Hepatocyte (in vitro differentiated cells): ENCODE measurements at regions not wholly inside any gene's neighbourhood (a gene's known extent, or its start where the extent isn't known, plus 50 kb on each side); places are given as distances from the start of the nearest gene placed in this dataset.

Experiments
- DNase-seq: peaks from one replicate; pipeline ENCODE4 v3.0.0-alpha.2; 2016; ENCODE audit warnings: low spot score
- H2AFZ ChIP-seq: fragments of 200-600 bp; sonication (generic); 2 replicates; pipeline ENCODE4 v1.6.0; 2016; ENCODE audit warnings: antibody characterized with exemption, mild to moderate bottlenecking
- H3K27ac ChIP-seq: fragments of 200-600 bp; sonication (generic); 2 replicates; pipeline ENCODE4 v1.5.1; 2016; ENCODE audit warnings: mild to moderate bottlenecking
- H3K27me3 ChIP-seq: fragments of 200-600 bp; sonication (generic); 2 replicates; pipeline ENCODE4 v1.6.1; 2016
- H3K36me3 ChIP-seq: fragments of 200-600 bp; sonication (generic); replicated peaks from 2 replicates; pipeline ENCODE4 v1.5.1; 2016; ENCODE audit warnings: low read depth; ENCODE audit not compliant: insufficient read depth
- H3K4me1 ChIP-seq: fragments of 200-600 bp; sonication (generic); 2 replicates; pipeline ENCODE4 v1.5.1; 2016; ENCODE audit warnings: mild to moderate bottlenecking, moderate library complexity; ENCODE audit not compliant: insufficient read depth
- H3K4me2 ChIP-seq: fragments of 200-600 bp; sonication (generic); 2 replicates; pipeline ENCODE4 v1.6.0; 2016
- H3K4me3 ChIP-seq: fragments of 200-600 bp; sonication (generic); 2 replicates; pipeline ENCODE4 v1.5.1; 2016; ENCODE audit warnings: mild to moderate bottlenecking
- H3K79me2 ChIP-seq: fragments of 200-600 bp; sonication (generic); 2 replicates; pipeline ENCODE4 v1.6.0; 2017; ENCODE audit warnings: mild to moderate bottlenecking
- H3K9me2 ChIP-seq: fragments of 200-600 bp; sonication (generic); replicated peaks from 2 replicates; pipeline ENCODE4 v1.6.0; 2017; ENCODE audit warnings: mild to moderate bottlenecking; ENCODE audit not compliant: insufficient read depth
- H3K9me3 ChIP-seq: fragments of 200-600 bp; sonication (generic); 2 replicates; pipeline ENCODE4 v1.5.1; 2016; ENCODE audit warnings: low read depth, mild to moderate bottlenecking
- H4K20me1 ChIP-seq: fragments of 200-600 bp; sonication (generic); 2 replicates; pipeline ENCODE4 v1.6.0; 2016; ENCODE audit warnings: mild to moderate bottlenecking; ENCODE audit not compliant: insufficient read depth, poor library complexity, severe bottlenecking
- CTCF ChIP-seq: fragments of 200-600 bp; sonication (generic); IDR thresholded peaks from 2 replicates; pipeline ENCODE4 v1.5.1; 2016; ENCODE audit warnings: antibody characterized with exemption, mild to moderate bottlenecking; ENCODE audit not compliant: poor library complexity
- EZH2 ChIP-seq: fragments of 200-600 bp; sonication (generic); IDR thresholded peaks from 2 replicates; pipeline ENCODE4 v1.6.1; 2016; ENCODE audit warnings: antibody characterized with exemption, mild to moderate bottlenecking, borderline replicate concordance
- EZH2phosphoT487 ChIP-seq: fragments of 200-600 bp; sonication (generic); IDR thresholded peaks from one replicate; pipeline ENCODE4 v1.6.1; 2018; ENCODE audit warnings: antibody characterized with exemption, mild to moderate bottlenecking, low read depth, moderate library complexity; ENCODE audit not compliant: unreplicated experiment, severe bottlenecking
- WGBS: methylation state at CpG from one replicate; pipeline ENCODE4 v1.1.6; 2016; ENCODE audit warnings: low lambda C conversion rate; ENCODE audit errors: missing lambda C conversion rate; 5-methylcytosine and 5-hydroxymethylcytosine counted together

- no peak overlapping the region for H3K27ac ChIP-seq
- H3K9me2 ChIP-seq = no peaks in the 10 kb centered on the region
- 91% methylated on average over 1 of the region's 1 CpG for WGBS
- no peak overlapping the region for H3K4me2 ChIP-seq
- no peaks in the 10 kb centered on the region for H3K79me2 ChIP-seq
- no peak overlapping the region for H2AFZ ChIP-seq
- H4K20me1 ChIP-seq = no peaks in the 10 kb centered on the region
- no peak for DNase-seq
- no peaks in the 10 kb centered on the region for H3K4me1 ChIP-seq
- H3K27me3 ChIP-seq = no peaks in the 10 kb centered on the region
- H3K4me3 ChIP-seq = no peak overlapping the region
- no peaks in the 10 kb centered on the region for H3K9me3 ChIP-seq
- no peaks in the 10 kb centered on the region for H3K36me3 ChIP-seq
- TF ChIP-seq EZH2 = no peak
- no peak for TF ChIP-seq CTCF
- TF ChIP-seq EZH2phosphoT487 = no peak
Measured at GRCh38 chr2:190599073-190599472, 49.8 kb upstream of the NAB1 start.
